ENCODE measurements at regions not wholly inside any gene's neighbourhood (a gene's known extent, or its start where the extent isn't known, plus 50 kb on each side); places are given as distances from the start of the nearest gene placed in this dataset.

DNA sequence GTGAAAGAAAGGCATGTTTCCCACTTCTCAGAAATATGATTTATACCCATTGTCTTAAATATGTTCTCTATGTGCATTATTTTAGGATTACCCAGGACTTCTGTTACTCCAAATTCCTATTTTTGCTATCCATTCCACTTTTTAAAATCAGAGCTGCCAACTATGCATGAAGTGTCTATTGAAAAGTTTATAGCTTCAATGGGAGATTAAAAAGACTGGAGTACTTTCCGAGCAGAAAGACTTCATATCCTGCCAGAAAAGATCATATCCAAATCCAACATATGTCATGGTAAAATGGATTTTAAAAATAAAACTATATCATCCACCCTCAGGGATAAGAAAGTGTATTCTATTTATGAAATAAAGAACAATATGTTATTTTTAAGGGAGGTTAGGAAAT, 212.7 kb downstream of the COL12A1 start:
- intact Hi-C loops (cut with DNase I; ENCODE audit: low total_unique reads) = no loop called here
- DNase-seq = no peak
- no peaks in the 10 kb centered on the region for H3K4me1 ChIP-seq
- H3K27me3 ChIP-seq (replicated peaks in 1 of 7) = no peaks in the 10 kb centered on the region
- no peak overlapping the region for H3K27ac ChIP-seq
- TF ChIP-seq POLR2A (IDR thresholded peaks at IDR 0.05) = no peak
- TF ChIP-seq POLR2AphosphoS5 (IDR thresholded peaks at IDR 0.05) = no peak
- TF ChIP-seq, protein P1, sequence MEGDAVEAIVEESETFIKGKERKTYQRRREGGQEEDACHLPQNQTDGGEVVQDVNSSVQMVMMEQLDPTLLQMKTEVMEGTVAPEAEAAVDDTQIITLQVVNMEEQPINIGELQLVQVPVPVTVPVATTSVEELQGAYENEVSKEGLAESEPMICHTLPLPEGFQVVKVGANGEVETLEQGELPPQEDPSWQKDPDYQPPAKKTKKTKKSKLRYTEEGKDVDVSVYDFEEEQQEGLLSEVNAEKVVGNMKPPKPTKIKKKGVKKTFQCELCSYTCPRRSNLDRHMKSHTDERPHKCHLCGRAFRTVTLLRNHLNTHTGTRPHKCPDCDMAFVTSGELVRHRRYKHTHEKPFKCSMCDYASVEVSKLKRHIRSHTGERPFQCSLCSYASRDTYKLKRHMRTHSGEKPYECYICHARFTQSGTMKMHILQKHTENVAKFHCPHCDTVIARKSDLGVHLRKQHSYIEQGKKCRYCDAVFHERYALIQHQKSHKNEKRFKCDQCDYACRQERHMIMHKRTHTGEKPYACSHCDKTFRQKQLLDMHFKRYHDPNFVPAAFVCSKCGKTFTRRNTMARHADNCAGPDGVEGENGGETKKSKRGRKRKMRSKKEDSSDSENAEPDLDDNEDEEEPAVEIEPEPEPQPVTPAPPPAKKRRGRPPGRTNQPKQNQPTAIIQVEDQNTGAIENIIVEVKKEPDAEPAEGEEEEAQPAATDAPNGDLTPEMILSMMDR (IDR thresholded peaks at IDR 0.05 in 8 of 11, conservative IDR thresholded peaks at IDR 0.05 in 3 of 11) = no peak
- no peak overlapping the region for H3K4me3 ChIP-seq
- 74 to 86% (median 80%) methylated on average over 1 of the region's 1 CpG for WGBS, 5 donors
- H3K9me3 ChIP-seq = no peaks in the 10 kb centered on the region
- H3K36me3 ChIP-seq = no peaks in the 10 kb centered on the region

DNA sequence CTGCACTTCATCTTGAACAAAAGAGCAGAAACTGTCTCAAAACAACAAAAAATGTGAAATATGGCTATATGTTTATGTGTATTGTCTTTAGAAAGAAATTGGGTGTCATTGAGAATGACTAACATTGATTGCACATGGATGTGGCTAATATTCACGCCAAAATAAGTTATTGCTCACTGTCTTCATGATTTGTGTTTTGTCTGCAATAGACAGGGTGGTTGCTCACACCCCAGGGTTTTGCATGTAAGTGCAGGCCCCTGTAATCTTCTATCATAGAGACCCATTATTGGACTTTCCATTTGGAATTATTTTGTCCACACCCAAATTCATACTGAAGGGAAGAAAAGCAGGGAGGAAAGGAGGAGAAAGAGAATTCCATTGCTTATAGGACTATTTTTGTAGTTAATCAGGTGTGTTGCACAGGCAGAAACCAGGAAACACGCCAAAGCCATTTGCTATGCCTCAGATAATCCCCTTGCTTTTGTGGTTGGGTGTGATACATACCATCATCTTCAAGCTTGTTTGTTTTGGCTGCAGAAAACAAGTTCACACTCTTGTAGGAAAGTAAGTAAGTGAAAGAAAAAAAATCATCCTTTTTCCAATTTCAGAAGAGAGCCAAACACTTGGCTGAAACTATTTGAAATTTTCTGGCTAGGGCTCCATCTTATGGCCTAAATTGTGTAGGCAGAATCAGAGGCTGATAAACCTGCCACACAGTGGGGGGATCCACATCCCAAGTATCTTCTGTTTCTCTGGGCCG, 214.1 kb downstream of the COL12A1 start:
- Histone ChIP-seq H3K4me3 (no peak overlapping the region), H3K9me3 (peaks cover 0 to 9% (median 4%) of the 10 kb centered on the region in 8 donors), H3K36me3 (no peaks in the 10 kb centered on the region), H3K27ac (no peak overlapping the region), H3K27me3 (replicated peaks in 1 of 7) (no peaks in the 10 kb centered on the region), H3K4me1 (no peaks in the 10 kb centered on the region)
- WGBS, 5 donors = 75 to 91% (median 82%) methylated on average over 3 of the region's 3 CpGs
- intact Hi-C loops (cut with DNase I; ENCODE audit: low total_unique reads) = no loop called here
- TF ChIP-seq, protein P1 (IDR thresholded peaks at IDR 0.05 in 8 of 11, conservative IDR thresholded peaks at IDR 0.05 in 3 of 11) = no peak
- TF ChIP-seq POLR2AphosphoS5 (IDR thresholded peaks at IDR 0.05) (no peak), POLR2A (IDR thresholded peaks at IDR 0.05) (no peak)
- DNase-seq = no peak

DNA sequence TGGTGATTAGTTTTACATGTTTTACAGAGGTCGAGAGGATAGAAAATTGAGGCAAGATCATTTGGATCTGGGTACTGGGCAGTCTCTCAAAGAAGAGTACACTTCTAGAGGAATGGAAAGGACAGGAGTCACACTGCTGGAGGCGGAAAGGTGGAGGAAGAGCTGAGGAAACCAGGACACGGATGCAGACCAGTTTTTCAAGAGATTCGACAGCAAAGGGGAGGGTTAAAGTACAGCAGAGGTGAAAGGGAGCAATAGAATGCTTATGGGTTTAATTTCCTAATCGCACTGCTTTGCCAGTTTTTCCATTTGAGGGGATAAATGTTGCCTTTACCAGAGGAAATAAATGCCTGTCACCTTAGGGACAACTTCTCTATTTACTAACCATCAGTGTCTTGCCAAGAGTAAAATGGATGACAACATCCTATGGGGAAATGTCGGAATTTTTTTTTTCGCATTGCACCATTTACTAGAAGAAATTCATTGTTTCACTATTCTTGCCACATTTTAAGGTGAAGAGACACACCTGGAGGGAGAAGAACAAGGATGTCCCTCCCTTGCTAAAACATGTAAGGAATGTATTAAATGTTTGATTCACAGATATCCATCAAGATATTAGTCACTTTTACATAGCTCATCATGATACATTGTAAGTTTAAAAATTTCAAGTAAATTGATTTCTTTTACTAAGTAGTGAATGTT, 226.6 kb downstream of the COL12A1 start:
- Histone ChIP-seq H3K4me3 (no peak overlapping the region), H3K27ac (no peak overlapping the region), H3K4me1 (no peaks in the 10 kb centered on the region), H3K36me3 (no peaks in the 10 kb centered on the region), H3K27me3 (replicated peaks in 1 of 7) (no peaks in the 10 kb centered on the region), H3K9me3 (no peaks in the 10 kb centered on the region)
- WGBS, 5 donors = 75 to 90% (median 81%) methylated on average over 7 of the region's 7 CpGs
- TF ChIP-seq POLR2A (IDR thresholded peaks at IDR 0.05) = no peak
- no peak for DNase-seq
- intact Hi-C loops (cut with DNase I; ENCODE audit: low total_unique reads) = no loop called here

DNA sequence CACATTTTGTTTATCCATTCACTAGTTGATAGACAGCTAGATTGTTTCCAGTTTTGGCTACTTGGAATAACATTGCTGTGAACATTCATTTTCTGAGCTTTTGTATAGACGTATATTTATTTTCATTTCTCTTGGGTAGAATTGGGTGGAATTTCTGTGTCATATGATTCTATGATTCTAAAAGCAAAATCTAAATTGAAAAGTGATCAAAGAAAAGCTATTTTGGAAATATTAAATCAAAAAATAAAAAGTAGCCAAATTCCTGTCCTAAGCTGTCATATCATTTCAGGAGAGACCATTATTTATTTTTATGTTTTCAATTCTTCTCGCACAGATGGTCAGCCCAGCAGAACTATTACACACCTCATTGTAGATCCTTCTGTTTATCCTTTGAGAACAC, 229.2 kb downstream of the COL12A1 start:
- Histone ChIP-seq H3K4me3 (no peak overlapping the region), H3K9me3 (no peaks in the 10 kb centered on the region), H3K27ac (no peak overlapping the region), H3K36me3 (no peaks in the 10 kb centered on the region), H3K4me1 (no peaks in the 10 kb centered on the region), H3K27me3 (replicated peaks in 1 of 7) (no peaks in the 10 kb centered on the region)
- WGBS, 5 donors = 77 to 90% (median 83%) methylated on average over 2 of the region's 2 CpGs
- TF ChIP-seq POLR2AphosphoS5 (IDR thresholded peaks at IDR 0.05) = no peak
- TF ChIP-seq POLR2A (IDR thresholded peaks at IDR 0.05) = no peak
- TF ChIP-seq, protein P1 (IDR thresholded peaks at IDR 0.05 in 8 of 11, conservative IDR thresholded peaks at IDR 0.05 in 3 of 11) = no peak
- DNase-seq = no peak
- intact Hi-C loops (cut with DNase I; ENCODE audit: low total_unique reads) = no loop called here
